ENCODE measurements at regions not wholly inside any gene's neighbourhood (a gene's known extent, or its start where the extent isn't known, plus 50 kb on each side); places are given as distances from the start of the nearest gene placed in this dataset.

DNA sequence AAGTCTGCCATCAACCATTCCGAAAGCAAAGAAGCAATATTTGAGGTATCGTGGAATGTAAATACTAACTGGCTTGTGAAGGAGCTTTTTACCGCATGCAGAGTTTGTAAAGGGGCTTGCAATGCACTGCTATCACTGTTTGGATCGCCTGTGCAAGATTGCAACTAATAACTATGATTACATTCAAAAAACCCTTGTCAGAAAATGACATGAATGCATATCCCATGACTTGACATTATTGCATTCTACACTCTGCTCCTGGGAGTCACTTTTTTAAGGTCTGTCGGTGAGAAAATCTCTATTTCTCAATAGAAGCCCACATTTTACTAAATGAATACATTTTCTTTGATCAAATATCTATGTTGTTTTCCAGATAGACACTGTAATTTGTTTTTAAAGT lies 335.4 kb upstream of the SPTLC3 start:
- H2BK5ac ChIP-seq (ENCODE audit: insufficient read length, low read length): no peak overlapping the region
- H3K9me3 ChIP-seq (ENCODE audit: control insufficient read depth, low read depth, low read length): no peaks in the 10 kb centered on the region
- no peak overlapping the region for H2BK12ac ChIP-seq (ENCODE audit: insufficient read length, low read depth, low read length)
- H3K14ac ChIP-seq (ENCODE audit: insufficient read depth, low read length): no peak overlapping the region
- no peak overlapping the region for H2BK15ac ChIP-seq (ENCODE audit: low read depth, low read length)
- H3K79me2 ChIP-seq (ENCODE audit: insufficient read depth, low read length): no peaks in the 10 kb centered on the region
- H2BK20ac ChIP-seq (ENCODE audit: low read depth, low read length, poor library complexity, severe bottlenecking): no peak overlapping the region
- DNase-seq: no peak
- H4K91ac ChIP-seq (ENCODE audit: insufficient read length, low read depth, low read length): no peak overlapping the region
- TF ChIP-seq, protein P1, sequence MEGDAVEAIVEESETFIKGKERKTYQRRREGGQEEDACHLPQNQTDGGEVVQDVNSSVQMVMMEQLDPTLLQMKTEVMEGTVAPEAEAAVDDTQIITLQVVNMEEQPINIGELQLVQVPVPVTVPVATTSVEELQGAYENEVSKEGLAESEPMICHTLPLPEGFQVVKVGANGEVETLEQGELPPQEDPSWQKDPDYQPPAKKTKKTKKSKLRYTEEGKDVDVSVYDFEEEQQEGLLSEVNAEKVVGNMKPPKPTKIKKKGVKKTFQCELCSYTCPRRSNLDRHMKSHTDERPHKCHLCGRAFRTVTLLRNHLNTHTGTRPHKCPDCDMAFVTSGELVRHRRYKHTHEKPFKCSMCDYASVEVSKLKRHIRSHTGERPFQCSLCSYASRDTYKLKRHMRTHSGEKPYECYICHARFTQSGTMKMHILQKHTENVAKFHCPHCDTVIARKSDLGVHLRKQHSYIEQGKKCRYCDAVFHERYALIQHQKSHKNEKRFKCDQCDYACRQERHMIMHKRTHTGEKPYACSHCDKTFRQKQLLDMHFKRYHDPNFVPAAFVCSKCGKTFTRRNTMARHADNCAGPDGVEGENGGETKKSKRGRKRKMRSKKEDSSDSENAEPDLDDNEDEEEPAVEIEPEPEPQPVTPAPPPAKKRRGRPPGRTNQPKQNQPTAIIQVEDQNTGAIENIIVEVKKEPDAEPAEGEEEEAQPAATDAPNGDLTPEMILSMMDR (conservative IDR thresholded peaks at IDR 0.05): no peak
- no peak overlapping the region for H3K9ac ChIP-seq (ENCODE audit: extremely low read depth, insufficient read length, low read length)
- no peak overlapping the region for H2AFZ ChIP-seq (ENCODE audit: low read length)
- no peaks in the 10 kb centered on the region for H3K36me3 Mint-ChIP-seq (ENCODE audit: insufficient read depth in 1 of 3, low read depth in 3 of 3)
- WGBS (ENCODE audit: extremely low coverage, insufficient read length, low lambda C conversion rate): no CpG with 5 or more reads among the region's 5 CpGs
- no peak overlapping the region for H3K4me3 Mint-ChIP-seq
- H4K8ac ChIP-seq (replicated peaks; ENCODE audit: insufficient read length, low read depth, low read length): no peak overlapping the region
- no peaks in the 10 kb centered on the region for H3K27me3 Mint-ChIP-seq (ENCODE audit: low read depth)
- no peaks in the 10 kb centered on the region for H4K20me1 ChIP-seq (ENCODE audit: control insufficient read depth, insufficient read depth, insufficient read length)
- H3K23me2 ChIP-seq (ENCODE audit: insufficient read length, low read depth, low read length, poor library complexity, severe bottlenecking): no peaks in the 10 kb centered on the region
- H3K4me2 ChIP-seq (ENCODE audit: insufficient read depth, insufficient read length, low read length): no peak overlapping the region
- no peak overlapping the region for H3K23ac ChIP-seq (ENCODE audit: insufficient read length, low read depth, low read length)
- H3K18ac ChIP-seq (ENCODE audit: insufficient read length, low read depth, low read length): no peak overlapping the region
- H3K27ac Mint-ChIP-seq: peak overlapping the region in 1 of 3 experiments; percentile 57; a peak in 3 of 7 replicates
- no peak overlapping the region for H2BK120ac ChIP-seq (ENCODE audit: low read depth, low read length, poor library complexity, severe bottlenecking)
- no peak overlapping the region for H2AK5ac ChIP-seq (ENCODE audit: insufficient read length, low read length)
- no peak overlapping the region for H3K4ac ChIP-seq (ENCODE audit: low read depth, low read length)
- H3K27ac ChIP-seq (ENCODE audit: insufficient read length, low read depth, low read length): no peak overlapping the region
- no peak overlapping the region for H3K56ac ChIP-seq (ENCODE audit: insufficient read length, low read depth, low read length)
- no peak overlapping the region for H3T11ph ChIP-seq (ENCODE audit: low read length)
- no peaks in the 10 kb centered on the region for H3K27me3 ChIP-seq (ENCODE audit: insufficient read depth, low read length)
- no peaks in the 10 kb centered on the region for H3K4me1 ChIP-seq (ENCODE audit: insufficient read depth, low read length)
- no peaks in the 10 kb centered on the region for H3K9me3 Mint-ChIP-seq
- H3K79me1 ChIP-seq (ENCODE audit: insufficient read depth, low read depth, low read length, poor library complexity, severe bottlenecking): no peaks in the 10 kb centered on the region
- peaks cover 5 to 16% of the 10 kb centered on the region in 2 experiments for H3K4me1 Mint-ChIP-seq
- H4K5ac ChIP-seq (ENCODE audit: insufficient read length, low read depth, low read length): no peak overlapping the region
